UCSD-AML1 (cell line): ENCODE measurements at regions not wholly inside any gene's neighbourhood (a gene's known extent, or its start where the extent isn't known, plus 50 kb on each side); places are given as distances from the start of the nearest gene placed in this dataset.

Experiments used
- DNase-seq: peaks from one replicate; lab custom pipeline; 2025; ENCODE audit not compliant: unreplicated experiment; lab: John Stamatoyannopoulos, UW

GRCh38 chr4:22986262-22986661 is 293.5 kb downstream of the GBA3 start:
- DNase-seq: no peak

- DNase-seq: no peak
These were observed 291.7 kb downstream of the GBA3 start for GRCh38 chr4:22984390-22984789.

GRCh38 chr4:22978656-22979055 is 285.9 kb downstream of the GBA3 start:
- DNase-seq: no peak

GRCh38 chr4:22970665-22971064 is 277.9 kb downstream of the GBA3 start:
- no peak for DNase-seq

GRCh38 chr4:22969287-22969896 is 276.7 kb downstream of the GBA3 start:
- no peak for DNase-seq

- no peak for DNase-seq
These were observed 269.6 kb downstream of the GBA3 start for GRCh38 chr4:22962295-22962694.

GRCh38 chr4:22959483-22959882 is 266.7 kb downstream of the GBA3 start:
- no peak for DNase-seq

- no peak for DNase-seq
These were observed 265.1 kb downstream of the GBA3 start for GRCh38 chr4:22957774-22958309.

GRCh38 chr4:22949161-22949855 is 256.6 kb downstream of the GBA3 start:
- DNase-seq: no peak

- no peak for DNase-seq
These were observed 255.1 kb downstream of the GBA3 start for GRCh38 chr4:22947851-22948250.

- no peak for DNase-seq
These were observed 250.3 kb downstream of the GBA3 start for GRCh38 chr4:22942920-22943559.

GRCh38 chr4:22941688-22942375 is 249.1 kb downstream of the GBA3 start:
- DNase-seq: no peak

- no peak for DNase-seq
These were observed 239.6 kb downstream of the GBA3 start for GRCh38 chr4:22932326-22932725.

GRCh38 chr4:22922426-22922825 is 229.7 kb downstream of the GBA3 start:
- no peak for DNase-seq

GRCh38 chr4:22921936-22922335 is 229.2 kb downstream of the GBA3 start:
- DNase-seq: no peak

- no peak for DNase-seq
These were observed 218.5 kb downstream of the GBA3 start for GRCh38 chr4:22911285-22911684.

GRCh38 chr4:22910200-22910599 is 217.5 kb downstream of the GBA3 start:
- no peak for DNase-seq

GRCh38 chr4:22906045-22906444 is 213.3 kb downstream of the GBA3 start:
- DNase-seq: no peak

- DNase-seq: no peak
These were observed 211.2 kb downstream of the GBA3 start for GRCh38 chr4:22903913-22904312.

GRCh38 chr4:22901631-22902030 is 208.9 kb downstream of the GBA3 start:
- no peak for DNase-seq

- no peak for DNase-seq
These were observed 208.1 kb downstream of the GBA3 start for GRCh38 chr4:22900876-22901275.
